GM12878 (cell line): ENCODE measurements at regions not wholly inside any gene's neighbourhood (a gene's known extent, or its start where the extent isn't known, plus 50 kb on each side); places are given as distances from the start of the nearest gene placed in this dataset.

Experiments
- ATAC-seq: fragments of 200-7000 bp; cut with Tn5 transposase; 3 replicates; pipeline ENCODE4 v1.9.1; 2020; ENCODE audit warnings: mild to moderate bottlenecking, moderate library complexity
- BruUV-seq: library from RNA; stranded (reverse); fragments of 400-500 nt; replicated peaks from 2 replicates; lab custom pipeline; 2021; lab: Mats Ljungman, UMichigan
- CTCF ChIA-PET: fragments of 300-600 bp; sonication (Branson Sonifier 250); formaldehyde crosslinking; extraction: SDS; loops from one replicate; lab custom pipeline; 2021; ENCODE audit warnings: inconsistent platforms; lab: Yijun Ruan, JAX
- POLR2A ChIA-PET: fragments of 350-600 bp; formaldehyde crosslinking; extraction: SDS; loops from one replicate; lab custom pipeline; 2021; ENCODE audit warnings: inconsistent platforms; lab: Charles Lee
- RAD21 ChIA-PET: fragments of 300-600 bp; sonication (Branson Sonifier 250); formaldehyde crosslinking; loops from one replicate; lab custom pipeline; 2023; ENCODE audit warnings: antibody characterized with exemption; ENCODE audit not compliant: unreplicated experiment; lab: Charles Lee
- SMC1A ChIA-PET: fragments of 300-600 bp; sonication (Branson Sonifier 250); formaldehyde crosslinking; loops from one replicate; lab custom pipeline; 2023; ENCODE audit not compliant: unreplicated experiment, uncharacterized antibody; lab: Charles Lee
- DNase-seq: peaks from one replicate; pipeline ENCODE4 v3.0.0-alpha.2; 2011; ENCODE audit warnings: low read depth, low spot score
- FAIRE-seq: peaks from 3 replicates; lab custom pipeline; 2011; peaks lifted over from hg19 to GRCh38; lab: Jason Lieb, UNC
- H2AFZ ChIP-seq: 2 replicates; pipeline ENCODE4 v1.6.0; 2011; ENCODE audit warnings: low read depth, low read length, control low read depth; ENCODE audit not compliant: control insufficient read depth
- H3K27ac ChIP-seq: 2 replicates; pipeline ENCODE4 v1.5.1; 2011; ENCODE audit warnings: control low read depth; ENCODE audit not compliant: control insufficient read depth, insufficient read depth
- H3K27me3 ChIP-seq, 2 experiments: replicated peaks in 1 of 2; 2 replicates each; pipeline versions ENCODE4 v1.6.0 to v1.6.1; 2011; ENCODE audit warnings: low read length in 1 of 2; ENCODE audit not compliant: control insufficient read depth in 2 of 2, insufficient read depth in 2 of 2
- H3K36me3 ChIP-seq, 2 experiments: 2 replicates each; pipeline ENCODE4 v1.5.1; 2011; ENCODE audit warnings: low read length in 1 of 2; ENCODE audit not compliant: control insufficient read depth in 2 of 2, insufficient read depth in 2 of 2
- H3K4me1 ChIP-seq: 2 replicates; pipeline ENCODE4 v1.6.1; 2011; ENCODE audit warnings: mild to moderate bottlenecking, low read length, moderate library complexity, mixed read lengths; ENCODE audit not compliant: control insufficient read depth, insufficient read depth
- H3K4me2 ChIP-seq: 2 replicates; pipeline ENCODE4 v1.6.0; 2011; ENCODE audit warnings: control low read depth; ENCODE audit not compliant: control insufficient read depth, insufficient read depth
- H3K4me3 ChIP-seq: fragments of 200-600 bp; sonication (generic); 2 replicates; pipeline ENCODE4 v1.5.1; 2016
- H3K79me2 ChIP-seq: 2 replicates; pipeline ENCODE4 v1.6.0; 2011; ENCODE audit warnings: low read length; ENCODE audit not compliant: control insufficient read depth, insufficient read depth
- H3K9ac ChIP-seq: 2 replicates; pipeline ENCODE4 v1.8.0; 2011; ENCODE audit warnings: low read length, control low read depth, mixed read lengths; ENCODE audit not compliant: control insufficient read depth, insufficient read depth
- H3K9me3 ChIP-seq: replicated peaks from 3 replicates; pipeline ENCODE4 v1.5.1; 2011; ENCODE audit warnings: mild to moderate bottlenecking, low read length; ENCODE audit not compliant: control insufficient read depth, insufficient read depth
- H4K20me1 ChIP-seq: 2 replicates; pipeline ENCODE4 v1.6.0; 2011; ENCODE audit not compliant: control insufficient read depth, insufficient read depth
- BACH1 ChIP-seq: fragments of 450-650 bp; IDR thresholded peaks from 2 replicates; pipeline ENCODE4 v1.6.1; 2017; ENCODE audit warnings: mild to moderate bottlenecking, borderline replicate concordance
- CHD2 ChIP-seq: IDR thresholded peaks from 2 replicates; pipeline ENCODE4 v1.6.1; 2011; ENCODE audit warnings: low read depth, low read length, improper control_type of control experiment, borderline replicate concordance
- EED ChIP-seq: sonication (generic); IDR thresholded peaks from 2 replicates; pipeline ENCODE4 v1.6.1; 2016; ENCODE audit warnings: antibody characterized with exemption, low read depth
- FOS ChIP-seq: IDR thresholded peaks from 3 replicates; pipeline ENCODE4 v1.6.1; 2011; ENCODE audit warnings: borderline replicate concordance; ENCODE audit not compliant: insufficient read length; ENCODE audit errors: extremely low read depth
- FOXK2 ChIP-seq: fragments of 450-650 bp; IDR thresholded peaks from 2 replicates; pipeline ENCODE4 v1.6.1; 2017; ENCODE audit warnings: mild to moderate bottlenecking, moderate library complexity
- IRF3 ChIP-seq: fragments of 450-650 bp; IDR thresholded peaks from 2 replicates; pipeline ENCODE4 v1.6.1; 2014; ENCODE audit warnings: mild to moderate bottlenecking
- JUNB ChIP-seq: IDR thresholded peaks from 2 replicates; pipeline ENCODE4 v1.6.1; 2016; ENCODE audit warnings: antibody characterized with exemption, mild to moderate bottlenecking
- JUND ChIP-seq: IDR thresholded peaks from 2 replicates; pipeline ENCODE4 v1.6.1; 2012; ENCODE audit warnings: low read depth, mild to moderate bottlenecking, low read length, improper control_type of control experiment, moderate library complexity
- KDM1A ChIP-seq: fragments of 200-600 bp; sonication (generic); IDR thresholded peaks from 2 replicates; pipeline ENCODE4 v1.6.1; 2016; ENCODE audit warnings: borderline replicate concordance
- MEF2B ChIP-seq: fragments of 450-650 bp; IDR thresholded peaks from 2 replicates; pipeline ENCODE4 v1.6.1; 2018; ENCODE audit warnings: mild to moderate bottlenecking, moderate library complexity; ENCODE audit not compliant: partially characterized antibody, poor library complexity, severe bottlenecking
- NFXL1 ChIP-seq: fragments of 450-650 bp; IDR thresholded peaks from 2 replicates; pipeline ENCODE4 v1.6.1; 2017; ENCODE audit warnings: antibody characterized with exemption, mild to moderate bottlenecking, borderline replicate concordance
- SUPT20H ChIP-seq: IDR thresholded peaks from 2 replicates; pipeline ENCODE4 v1.6.1; 2011; ENCODE audit warnings: low read depth, mild to moderate bottlenecking, low read length, moderate library complexity, borderline replicate concordance; ENCODE audit not compliant: control insufficient read depth
- ZBED1 ChIP-seq: IDR thresholded peaks from 2 replicates; pipeline ENCODE4 v1.6.1; 2016; ENCODE audit warnings: borderline replicate concordance
- ZNF24 ChIP-seq: fragments of 450-650 bp; IDR thresholded peaks from 2 replicates; pipeline ENCODE4 v1.6.1; 2017; ENCODE audit warnings: antibody characterized with exemption, mild to moderate bottlenecking
- ZZZ3 ChIP-seq: IDR thresholded peaks from 2 replicates; pipeline ENCODE4 v1.6.1; 2011; ENCODE audit warnings: low read depth; ENCODE audit not compliant: control insufficient read depth, insufficient read length
- WGBS: methylation state at CpG from one replicate; pipeline ENCODE4 v1.1.6; 2016; ENCODE audit warnings: low lambda C conversion rate; ENCODE audit not compliant: insufficient replicate concordance, insufficient coverage; ENCODE audit errors: missing lambda C conversion rate; 5-methylcytosine and 5-hydroxymethylcytosine counted together
- in situ Hi-C: fragments of 300-500 bp; cut with MboI; formaldehyde crosslinking; loops from 9 replicates; pipeline ENCODE4 v1.14.3; 2018; ENCODE audit warnings: mixed read lengths
- intact Hi-C: fragments of 100-400 bp; cut with micrococcal nuclease; formaldehyde crosslinking; loops from one replicate; pipeline ENCODE4 v1.14.2; 2022; ENCODE audit not compliant: unreplicated experiment
- TF ChIP-seq, protein P1 (sequence below): IDR thresholded peaks from 2 replicates; pipeline ENCODE4 v1.6.1; 2011; ENCODE audit warnings: mild to moderate bottlenecking, low read depth, low read length, moderate library complexity; ENCODE audit not compliant: insufficient replicate concordance
- TF ChIP-seq, protein P2 (sequence below): fragments of 450-650 bp; IDR thresholded peaks from 2 replicates; pipeline ENCODE4 v1.6.1; 2017; ENCODE audit warnings: mild to moderate bottlenecking, moderate library complexity

GRCh38 chr2:129862668-129863067 is 116.8 kb upstream of the RAB6C start:
- no peak for DNase-seq
- no peak for TF ChIP-seq ZNF24
- no peak for TF ChIP-seq BACH1
- TF ChIP-seq SUPT20H: no peak
- TF ChIP-seq MEF2B: no peak
- TF ChIP-seq FOXK2: no peak
- TF ChIP-seq, protein P1, sequence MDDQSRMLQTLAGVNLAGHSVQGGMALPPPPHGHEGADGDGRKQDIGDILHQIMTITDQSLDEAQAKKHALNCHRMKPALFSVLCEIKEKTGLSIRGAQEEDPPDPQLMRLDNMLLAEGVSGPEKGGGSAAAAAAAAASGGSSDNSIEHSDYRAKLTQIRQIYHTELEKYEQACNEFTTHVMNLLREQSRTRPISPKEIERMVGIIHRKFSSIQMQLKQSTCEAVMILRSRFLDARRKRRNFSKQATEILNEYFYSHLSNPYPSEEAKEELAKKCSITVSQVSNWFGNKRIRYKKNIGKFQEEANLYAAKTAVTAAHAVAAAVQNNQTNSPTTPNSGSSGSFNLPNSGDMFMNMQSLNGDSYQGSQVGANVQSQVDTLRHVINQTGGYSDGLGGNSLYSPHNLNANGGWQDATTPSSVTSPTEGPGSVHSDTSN: no peak
- no peak for TF ChIP-seq CHD2
- TF ChIP-seq NFXL1: no peak
- TF ChIP-seq, protein P2, sequence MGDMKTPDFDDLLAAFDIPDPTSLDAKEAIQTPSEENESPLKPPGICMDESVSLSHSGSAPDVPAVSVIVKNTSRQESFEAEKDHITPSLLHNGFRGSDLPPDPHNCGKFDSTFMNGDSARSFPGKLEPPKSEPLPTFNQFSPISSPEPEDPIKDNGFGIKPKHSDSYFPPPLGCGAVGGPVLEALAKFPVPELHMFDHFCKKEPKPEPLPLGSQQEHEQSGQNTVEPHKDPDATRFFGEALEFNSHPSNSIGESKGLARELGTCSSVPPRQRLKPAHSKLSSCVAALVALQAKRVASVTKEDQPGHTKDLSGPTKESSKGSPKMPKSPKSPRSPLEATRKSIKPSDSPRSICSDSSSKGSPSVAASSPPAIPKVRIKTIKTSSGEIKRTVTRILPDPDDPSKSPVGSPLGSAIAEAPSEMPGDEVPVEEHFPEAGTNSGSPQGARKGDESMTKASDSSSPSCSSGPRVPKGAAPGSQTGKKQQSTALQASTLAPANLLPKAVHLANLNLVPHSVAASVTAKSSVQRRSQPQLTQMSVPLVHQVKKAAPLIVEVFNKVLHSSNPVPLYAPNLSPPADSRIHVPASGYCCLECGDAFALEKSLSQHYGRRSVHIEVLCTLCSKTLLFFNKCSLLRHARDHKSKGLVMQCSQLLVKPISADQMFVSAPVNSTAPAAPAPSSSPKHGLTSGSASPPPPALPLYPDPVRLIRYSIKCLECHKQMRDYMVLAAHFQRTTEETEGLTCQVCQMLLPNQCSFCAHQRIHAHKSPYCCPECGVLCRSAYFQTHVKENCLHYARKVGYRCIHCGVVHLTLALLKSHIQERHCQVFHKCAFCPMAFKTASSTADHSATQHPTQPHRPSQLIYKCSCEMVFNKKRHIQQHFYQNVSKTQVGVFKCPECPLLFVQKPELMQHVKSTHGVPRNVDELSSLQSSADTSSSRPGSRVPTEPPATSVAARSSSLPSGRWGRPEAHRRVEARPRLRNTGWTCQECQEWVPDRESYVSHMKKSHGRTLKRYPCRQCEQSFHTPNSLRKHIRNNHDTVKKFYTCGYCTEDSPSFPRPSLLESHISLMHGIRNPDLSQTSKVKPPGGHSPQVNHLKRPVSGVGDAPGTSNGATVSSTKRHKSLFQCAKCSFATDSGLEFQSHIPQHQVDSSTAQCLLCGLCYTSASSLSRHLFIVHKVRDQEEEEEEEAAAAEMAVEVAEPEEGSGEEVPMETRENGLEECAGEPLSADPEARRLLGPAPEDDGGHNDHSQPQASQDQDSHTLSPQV: no peak
- no peak for TF ChIP-seq IRF3
- no peak for TF ChIP-seq ZZZ3
- TF ChIP-seq JUND: no peak
- TF ChIP-seq EED: no peak
- no peak for TF ChIP-seq FOS
- no peak for TF ChIP-seq ZBED1
- no peak for TF ChIP-seq JUNB
- no peak for TF ChIP-seq KDM1A
- Histone ChIP-seq H4K20me1 (0 out of 2 replicates have a peak, but pooled peaks cover 2% of the 10 kb centered on the region), H3K4me2 (no peak overlapping the region), H3K4me3 (no peak overlapping the region), H3K79me2 (no peaks in the 10 kb centered on the region), H3K36me3 (no peaks in the 10 kb centered on the region), H3K9ac (no peak overlapping the region), H3K27ac (no peak overlapping the region), H3K27me3 (no peaks in the 10 kb centered on the region; a peak in 3 of 4 replicates), H3K9me3 (no peaks in the 10 kb centered on the region), H2AFZ (no peak overlapping the region), H3K4me1 (no peaks in the 10 kb centered on the region)
- 22% methylated on average over 8 of the region's 8 CpGs for WGBS
- in situ Hi-C loops (no loop called here), intact Hi-C loops (no loop called here)
- ATAC-seq: no peak
- no TSS peak for BruUV-seq
- ChIA-PET RAD21 (no interaction called here), SMC1A (no interaction called here), CTCF (interaction anchor here (0.6 to 0.8 kb wide), 2 partner anchors 12 to 102 kb away, joined by 3 read pairs; no protein-coding TSS in a partner anchor), POLR2A (no interaction called here)
- FAIRE-seq: no peak
